ENCODE measurements at regions not wholly inside any gene's neighbourhood (a gene's known extent, or its start where the extent isn't known, plus 50 kb on each side); places are given as distances from the start of the nearest gene placed in this dataset.

DNA sequence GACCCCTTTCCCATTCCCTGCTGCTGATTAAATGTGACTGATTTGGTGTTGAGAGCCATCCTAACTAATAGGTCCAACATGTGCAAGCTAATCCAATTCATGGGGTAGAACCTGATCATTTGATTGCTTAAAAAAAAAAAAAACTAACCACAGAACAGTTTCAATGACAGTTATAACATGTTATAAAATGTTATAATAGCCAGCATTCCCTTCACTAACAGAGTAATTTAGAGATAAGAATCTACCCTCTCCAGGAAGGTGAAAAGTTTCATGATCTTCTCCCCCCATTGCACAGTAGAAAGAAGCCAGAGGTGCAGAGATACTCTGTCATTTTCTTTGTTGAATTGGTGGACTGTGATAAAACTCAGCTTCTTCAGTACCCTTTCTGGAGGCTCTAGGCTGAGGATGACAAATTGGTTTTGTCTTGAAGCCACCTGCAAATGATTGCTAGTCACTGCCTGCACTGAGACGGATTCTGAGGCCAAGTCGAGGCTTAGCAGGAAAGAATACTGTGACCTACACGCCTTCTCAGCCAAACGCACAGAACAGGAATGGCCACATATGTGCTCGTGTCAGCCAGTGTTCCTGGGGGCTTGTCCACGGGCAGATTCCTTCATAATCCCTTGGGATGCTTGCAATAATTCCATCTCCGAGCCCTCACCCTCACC lies 215.7 kb upstream of the IRF2BP2 start:
- TF ChIP-seq, protein P1, sequence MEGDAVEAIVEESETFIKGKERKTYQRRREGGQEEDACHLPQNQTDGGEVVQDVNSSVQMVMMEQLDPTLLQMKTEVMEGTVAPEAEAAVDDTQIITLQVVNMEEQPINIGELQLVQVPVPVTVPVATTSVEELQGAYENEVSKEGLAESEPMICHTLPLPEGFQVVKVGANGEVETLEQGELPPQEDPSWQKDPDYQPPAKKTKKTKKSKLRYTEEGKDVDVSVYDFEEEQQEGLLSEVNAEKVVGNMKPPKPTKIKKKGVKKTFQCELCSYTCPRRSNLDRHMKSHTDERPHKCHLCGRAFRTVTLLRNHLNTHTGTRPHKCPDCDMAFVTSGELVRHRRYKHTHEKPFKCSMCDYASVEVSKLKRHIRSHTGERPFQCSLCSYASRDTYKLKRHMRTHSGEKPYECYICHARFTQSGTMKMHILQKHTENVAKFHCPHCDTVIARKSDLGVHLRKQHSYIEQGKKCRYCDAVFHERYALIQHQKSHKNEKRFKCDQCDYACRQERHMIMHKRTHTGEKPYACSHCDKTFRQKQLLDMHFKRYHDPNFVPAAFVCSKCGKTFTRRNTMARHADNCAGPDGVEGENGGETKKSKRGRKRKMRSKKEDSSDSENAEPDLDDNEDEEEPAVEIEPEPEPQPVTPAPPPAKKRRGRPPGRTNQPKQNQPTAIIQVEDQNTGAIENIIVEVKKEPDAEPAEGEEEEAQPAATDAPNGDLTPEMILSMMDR (IDR thresholded peaks at IDR 0.05) = no peak
- no peak for TF ChIP-seq POLR2A (IDR thresholded peaks at IDR 0.05)
